ENCODE measurements at regions not wholly inside any gene's neighbourhood (a gene's known extent, or its start where the extent isn't known, plus 50 kb on each side); places are given as distances from the start of the nearest gene placed in this dataset.

- TF ChIP-seq POLR2AphosphoS5 (IDR thresholded peaks at IDR 0.05) (no peak), CTCF (IDR thresholded peaks at IDR 0.05) (no peak)
Observed at GRCh38 chr6:132017942-132018341, 66.8 kb upstream of the CCN2 start.

Measured in prostate gland (tissue), 2 donors.